PFSK-1 (cell line): ENCODE measurements at regions not wholly inside any gene's neighbourhood (a gene's known extent, or its start where the extent isn't known, plus 50 kb on each side); places are given as distances from the start of the nearest gene placed in this dataset.

ENCODE experiments used
- FOXP2 ChIP-seq: optimal IDR thresholded peaks from 2 replicates; pipeline ENCODE3; 2011; ENCODE audit warnings: borderline replicate concordance, control low read depth, inconsistent platforms; ENCODE audit not compliant: insufficient read depth; ENCODE audit errors: extremely low read length, extremely low read depth
- POLR2AphosphoS5 ChIP-seq: IDR thresholded peaks from 2 replicates; pipeline ENCODE4 v1.6.1; 2012; ENCODE audit warnings: low read depth, mild to moderate bottlenecking, control low read depth, low read length, moderate library complexity
- SIN3A ChIP-seq: IDR thresholded peaks from 2 replicates; pipeline ENCODE4 v1.6.1; 2012; ENCODE audit warnings: mild to moderate bottlenecking, low read length, moderate library complexity, borderline replicate concordance; ENCODE audit not compliant: insufficient read depth
- TAF1 ChIP-seq: IDR thresholded peaks from 2 replicates; pipeline ENCODE4 v1.6.1; 2012; ENCODE audit warnings: low read length, control low read depth, borderline replicate concordance; ENCODE audit not compliant: insufficient read depth
- TF ChIP-seq, protein P1 (sequence below), 2 experiments: IDR thresholded peaks; 2 replicates each; pipeline versions ENCODE4 v1.6.1 to v1.8.0; 2011 to 2012; ENCODE audit warnings: low read depth in 2 of 2, low read length in 2 of 2, control low read depth in 1 of 2, inconsistent platforms in 1 of 2, mild to moderate bottlenecking in 1 of 2, moderate library complexity in 1 of 2; ENCODE audit not compliant: insufficient read depth in 1 of 2

DNA sequence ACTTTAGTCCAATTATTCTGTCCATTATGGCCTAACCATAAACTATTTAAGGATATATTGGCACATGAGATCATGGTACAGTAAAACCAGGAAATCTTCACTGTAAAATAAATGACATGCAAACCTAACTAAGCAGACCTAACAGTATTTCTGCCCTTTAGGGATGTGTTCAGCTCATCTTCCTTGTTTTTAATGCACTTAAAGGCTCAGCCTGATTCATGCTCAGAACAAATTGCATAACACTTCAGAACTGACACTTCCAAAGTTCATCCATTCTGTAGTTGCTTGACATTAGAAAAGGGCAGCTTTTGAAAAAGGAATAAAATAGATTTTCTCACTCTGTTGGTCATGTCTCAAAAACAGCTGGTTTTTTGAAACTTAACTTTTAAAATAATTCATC lies 708.5 kb downstream of the C12orf50 start:
- TF ChIP-seq, protein P1, sequence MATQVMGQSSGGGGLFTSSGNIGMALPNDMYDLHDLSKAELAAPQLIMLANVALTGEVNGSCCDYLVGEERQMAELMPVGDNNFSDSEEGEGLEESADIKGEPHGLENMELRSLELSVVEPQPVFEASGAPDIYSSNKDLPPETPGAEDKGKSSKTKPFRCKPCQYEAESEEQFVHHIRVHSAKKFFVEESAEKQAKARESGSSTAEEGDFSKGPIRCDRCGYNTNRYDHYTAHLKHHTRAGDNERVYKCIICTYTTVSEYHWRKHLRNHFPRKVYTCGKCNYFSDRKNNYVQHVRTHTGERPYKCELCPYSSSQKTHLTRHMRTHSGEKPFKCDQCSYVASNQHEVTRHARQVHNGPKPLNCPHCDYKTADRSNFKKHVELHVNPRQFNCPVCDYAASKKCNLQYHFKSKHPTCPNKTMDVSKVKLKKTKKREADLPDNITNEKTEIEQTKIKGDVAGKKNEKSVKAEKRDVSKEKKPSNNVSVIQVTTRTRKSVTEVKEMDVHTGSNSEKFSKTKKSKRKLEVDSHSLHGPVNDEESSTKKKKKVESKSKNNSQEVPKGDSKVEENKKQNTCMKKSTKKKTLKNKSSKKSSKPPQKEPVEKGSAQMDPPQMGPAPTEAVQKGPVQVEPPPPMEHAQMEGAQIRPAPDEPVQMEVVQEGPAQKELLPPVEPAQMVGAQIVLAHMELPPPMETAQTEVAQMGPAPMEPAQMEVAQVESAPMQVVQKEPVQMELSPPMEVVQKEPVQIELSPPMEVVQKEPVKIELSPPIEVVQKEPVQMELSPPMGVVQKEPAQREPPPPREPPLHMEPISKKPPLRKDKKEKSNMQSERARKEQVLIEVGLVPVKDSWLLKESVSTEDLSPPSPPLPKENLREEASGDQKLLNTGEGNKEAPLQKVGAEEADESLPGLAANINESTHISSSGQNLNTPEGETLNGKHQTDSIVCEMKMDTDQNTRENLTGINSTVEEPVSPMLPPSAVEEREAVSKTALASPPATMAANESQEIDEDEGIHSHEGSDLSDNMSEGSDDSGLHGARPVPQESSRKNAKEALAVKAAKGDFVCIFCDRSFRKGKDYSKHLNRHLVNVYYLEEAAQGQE (IDR thresholded peaks at IDR 0.05; ENCODE audit: insufficient read depth in 1 of 2, low read depth in 2 of 2, low read length in 2 of 2) = no peak
- no peak for TF ChIP-seq FOXP2

DNA sequence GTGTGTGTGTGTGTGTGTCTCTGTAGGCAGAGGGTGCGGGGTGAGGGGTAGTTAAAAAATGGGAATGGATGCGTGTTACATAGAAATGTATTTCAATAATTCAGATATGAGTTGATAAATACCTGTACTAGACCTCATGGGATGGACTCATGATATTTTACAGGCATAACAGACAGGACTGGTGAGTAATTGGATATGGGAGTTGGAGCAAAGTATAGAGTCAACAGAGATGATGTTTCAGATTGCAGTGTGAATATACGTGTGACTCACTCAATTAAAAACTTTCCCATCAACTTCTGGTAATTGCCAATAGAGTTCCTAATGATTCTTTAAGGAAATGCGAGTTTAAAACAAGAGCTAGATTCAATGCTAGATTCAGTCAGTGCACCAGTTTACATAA lies 711.9 kb downstream of the C12orf50 start:
- TF ChIP-seq FOXP2 (no peak), TAF1 (no peak), POLR2AphosphoS5 (no peak), SIN3A (no peak)
- TF ChIP-seq, protein P1 (IDR thresholded peaks at IDR 0.05; ENCODE audit: insufficient read depth in 1 of 2, low read depth in 2 of 2, low read length in 2 of 2) = no peak

DNA sequence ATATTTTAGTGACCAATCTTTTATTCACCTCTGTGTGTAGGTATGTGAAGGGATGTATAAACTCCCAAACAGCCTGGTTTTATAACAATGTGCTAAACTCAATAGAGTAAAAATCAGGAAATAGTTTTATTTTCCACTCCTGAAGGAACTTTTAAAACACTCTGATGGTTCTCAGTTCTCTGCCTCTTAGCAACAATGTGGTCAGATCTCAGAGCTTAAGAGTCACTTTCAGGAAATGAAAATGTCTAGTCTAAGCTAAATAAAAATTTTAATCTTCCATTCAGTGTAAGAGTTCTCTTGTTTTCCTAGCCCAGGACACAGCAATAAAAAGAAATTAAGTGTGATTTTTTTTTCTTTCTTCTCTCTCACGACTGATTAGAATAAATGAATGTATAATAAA lies 718.0 kb downstream of the C12orf50 start:
- TF ChIP-seq SIN3A (no peak), FOXP2 (no peak), TAF1 (no peak), POLR2AphosphoS5 (no peak)
- TF ChIP-seq, protein P1 (IDR thresholded peaks at IDR 0.05; ENCODE audit: insufficient read depth in 1 of 2, low read depth in 2 of 2, low read length in 2 of 2) = no peak

DNA sequence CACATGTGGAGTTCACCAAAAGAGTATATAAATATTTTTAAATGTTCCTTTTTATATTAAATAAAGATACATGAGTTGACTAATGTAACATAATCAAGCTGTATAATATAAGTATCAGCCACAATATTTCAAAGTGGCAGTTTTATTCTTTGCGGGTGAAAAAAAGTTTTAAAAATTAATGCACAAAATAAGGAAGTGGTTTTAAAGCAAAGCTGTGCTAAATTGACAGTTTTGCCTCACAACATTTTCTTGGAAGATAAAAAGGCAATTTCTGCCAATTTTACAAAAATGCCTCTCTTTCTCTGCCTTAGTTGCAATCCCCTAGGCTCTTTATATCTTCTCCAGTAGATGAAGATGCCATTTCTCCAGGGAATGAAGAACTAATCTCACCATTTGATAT lies 719.1 kb downstream of the C12orf50 start:
- TF ChIP-seq TAF1 (no peak), POLR2AphosphoS5 (no peak), SIN3A (no peak), FOXP2 (no peak)
- TF ChIP-seq, protein P1 (IDR thresholded peaks at IDR 0.05; ENCODE audit: insufficient read depth in 1 of 2, low read depth in 2 of 2, low read length in 2 of 2) = no peak

DNA sequence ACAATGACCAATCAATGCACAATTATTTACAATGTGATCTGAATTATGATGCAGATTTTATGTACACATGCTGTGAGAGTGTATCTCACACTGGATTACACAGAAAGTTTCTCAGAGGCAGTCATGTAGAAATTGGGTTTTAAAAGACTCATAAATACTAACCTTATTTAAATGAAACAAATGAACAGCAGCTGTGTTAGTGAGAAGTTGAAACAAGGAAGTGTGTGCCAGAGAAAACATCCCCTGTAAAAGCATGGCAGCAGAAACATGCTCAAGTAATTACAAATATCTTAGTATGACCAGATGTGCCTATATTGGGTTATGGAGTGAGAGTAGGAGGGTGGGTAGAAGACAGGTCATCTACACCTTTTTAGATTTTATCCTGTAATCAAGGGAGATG lies 723.7 kb downstream of the C12orf50 start:
- TF ChIP-seq POLR2AphosphoS5 (no peak), SIN3A (no peak), FOXP2 (no peak), TAF1 (no peak)
- TF ChIP-seq, protein P1 (IDR thresholded peaks at IDR 0.05; ENCODE audit: insufficient read depth in 1 of 2, low read depth in 2 of 2, low read length in 2 of 2) = no peak
